ENCODE measurements at regions not wholly inside any gene's neighbourhood (a gene's known extent, or its start where the extent isn't known, plus 50 kb on each side); places are given as distances from the start of the nearest gene placed in this dataset.

DNA sequence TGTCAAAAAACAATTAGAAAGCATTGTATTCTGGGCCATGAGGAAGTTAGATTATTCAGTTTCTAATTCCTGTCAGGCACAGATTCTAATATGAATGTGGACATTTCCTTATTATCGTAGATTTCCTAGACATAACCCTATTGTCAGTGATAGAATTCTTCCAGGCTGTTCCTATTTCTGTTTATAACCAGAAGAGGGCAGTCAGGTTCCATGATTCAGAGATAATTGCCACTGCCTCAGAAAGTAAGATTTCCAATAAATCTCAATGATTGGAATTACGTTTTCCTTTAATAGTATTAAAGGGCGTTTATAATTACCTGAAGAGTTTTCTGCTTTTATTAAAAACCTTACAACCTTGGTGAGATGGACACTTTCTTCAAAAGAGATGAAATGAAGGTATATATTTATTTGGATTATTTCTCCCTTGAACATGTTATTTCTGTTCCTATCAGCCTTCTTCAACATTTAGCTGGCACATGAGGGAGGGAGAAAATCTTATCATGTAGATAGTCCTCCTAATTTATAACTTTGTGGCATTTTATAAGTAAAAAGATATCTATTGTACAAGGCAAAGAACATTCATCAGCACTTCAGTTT lies 439.2 kb downstream of the MCTP2 start:
- Histone ChIP-seq H3K9me2 (no peaks in the 10 kb centered on the region), H4K20me1 (ENCODE audit: insufficient read depth) (no peaks in the 10 kb centered on the region), H3K79me2 (ENCODE audit: insufficient read depth) (no peaks in the 10 kb centered on the region), H3K4me2 (no peak overlapping the region), H3K9me3 (no peaks in the 10 kb centered on the region), H3K27me3 (ENCODE audit: insufficient read depth) (no peaks in the 10 kb centered on the region), H2AFZ (ENCODE audit: low read depth) (no peak overlapping the region), H3K4me1 (ENCODE audit: control insufficient read depth in 1 of 2, insufficient read depth in 2 of 2, low read depth in 1 of 2, low read length in 1 of 2) (no peaks in the 10 kb centered on the region), H3K36me3 (replicated peaks in 1 of 2; ENCODE audit: control insufficient read depth in 1 of 2, insufficient read depth in 2 of 2, low read length in 1 of 2) (no peaks in the 10 kb centered on the region), H3K9ac (no peak overlapping the region), H3K27ac (ENCODE audit: low read depth in 2 of 2, low read length in 1 of 2) (no peak overlapping the region), H3F3A (replicated peaks; ENCODE audit: insufficient read depth) (no peaks in the 10 kb centered on the region), H3K4me3 (ENCODE audit: low read depth in 2 of 2, low read length in 1 of 2) (peak overlapping the region in 1 of 2 experiments; percentile 42; a peak in 1 of 4 replicates)
- POLR2A ChIA-PET = no interaction called here
- DNase-seq = peak; percentile 57
- CTCF ChIA-PET = interaction anchor here (0.7 to 3.9 kb wide), 36 partner anchors 9 to 1686 kb away, joined by 3 to 36 read pairs (median 4); no protein-coding TSS in a partner anchor
- TF ChIP-seq FOXM1 (IDR thresholded peaks at IDR 0.05; ENCODE audit: low read depth) (no peak), SMC3 (IDR thresholded peaks at IDR 0.05; ENCODE audit: low read depth, low read length) (peak; percentile 51), GATA2 (CRISPR knock-in tag; IDR thresholded peaks at IDR 0.05) (no peak), RXRA (IDR thresholded peaks at IDR 0.05; ENCODE audit: borderline replicate concordance, low read depth) (no peak), SIN3A (IDR thresholded peaks at IDR 0.05; ENCODE audit: borderline replicate concordance, low read depth, low read length) (no peak), FOSL2 (IDR thresholded peaks at IDR 0.05; ENCODE audit: borderline replicate concordance, low read depth) (no peak), ELF1 (IDR thresholded peaks at IDR 0.05) (no peak), RAD21 (IDR thresholded peaks at IDR 0.05; ENCODE audit: low read length) (peak; percentile 86), EP300 (IDR thresholded peaks at IDR 0.05; ENCODE audit: borderline replicate concordance in 1 of 2, low read depth in 1 of 2, low read length in 1 of 2) (no peak), YY1 (IDR thresholded peaks at IDR 0.05; ENCODE audit: low read depth) (no peak), EZH2phosphoT487 (IDR thresholded peaks at IDR 0.05; ENCODE audit: borderline replicate concordance, low read depth) (no peak), JUND (IDR thresholded peaks at IDR 0.05) (no peak), GABPA (IDR thresholded peaks at IDR 0.05; ENCODE audit: low read depth) (no peak)
- TF ChIP-seq, protein P1, sequence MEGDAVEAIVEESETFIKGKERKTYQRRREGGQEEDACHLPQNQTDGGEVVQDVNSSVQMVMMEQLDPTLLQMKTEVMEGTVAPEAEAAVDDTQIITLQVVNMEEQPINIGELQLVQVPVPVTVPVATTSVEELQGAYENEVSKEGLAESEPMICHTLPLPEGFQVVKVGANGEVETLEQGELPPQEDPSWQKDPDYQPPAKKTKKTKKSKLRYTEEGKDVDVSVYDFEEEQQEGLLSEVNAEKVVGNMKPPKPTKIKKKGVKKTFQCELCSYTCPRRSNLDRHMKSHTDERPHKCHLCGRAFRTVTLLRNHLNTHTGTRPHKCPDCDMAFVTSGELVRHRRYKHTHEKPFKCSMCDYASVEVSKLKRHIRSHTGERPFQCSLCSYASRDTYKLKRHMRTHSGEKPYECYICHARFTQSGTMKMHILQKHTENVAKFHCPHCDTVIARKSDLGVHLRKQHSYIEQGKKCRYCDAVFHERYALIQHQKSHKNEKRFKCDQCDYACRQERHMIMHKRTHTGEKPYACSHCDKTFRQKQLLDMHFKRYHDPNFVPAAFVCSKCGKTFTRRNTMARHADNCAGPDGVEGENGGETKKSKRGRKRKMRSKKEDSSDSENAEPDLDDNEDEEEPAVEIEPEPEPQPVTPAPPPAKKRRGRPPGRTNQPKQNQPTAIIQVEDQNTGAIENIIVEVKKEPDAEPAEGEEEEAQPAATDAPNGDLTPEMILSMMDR (IDR thresholded peaks at IDR 0.05) = peak; percentile 57
- TF ChIP-seq, protein P2, sequence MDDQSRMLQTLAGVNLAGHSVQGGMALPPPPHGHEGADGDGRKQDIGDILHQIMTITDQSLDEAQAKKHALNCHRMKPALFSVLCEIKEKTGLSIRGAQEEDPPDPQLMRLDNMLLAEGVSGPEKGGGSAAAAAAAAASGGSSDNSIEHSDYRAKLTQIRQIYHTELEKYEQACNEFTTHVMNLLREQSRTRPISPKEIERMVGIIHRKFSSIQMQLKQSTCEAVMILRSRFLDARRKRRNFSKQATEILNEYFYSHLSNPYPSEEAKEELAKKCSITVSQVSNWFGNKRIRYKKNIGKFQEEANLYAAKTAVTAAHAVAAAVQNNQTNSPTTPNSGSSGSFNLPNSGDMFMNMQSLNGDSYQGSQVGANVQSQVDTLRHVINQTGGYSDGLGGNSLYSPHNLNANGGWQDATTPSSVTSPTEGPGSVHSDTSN (IDR thresholded peaks at IDR 0.05) = no peak
- WGBS (ENCODE audit: low lambda C conversion rate) = 4% methylated on average over 3 of the region's 3 CpGs

DNA sequence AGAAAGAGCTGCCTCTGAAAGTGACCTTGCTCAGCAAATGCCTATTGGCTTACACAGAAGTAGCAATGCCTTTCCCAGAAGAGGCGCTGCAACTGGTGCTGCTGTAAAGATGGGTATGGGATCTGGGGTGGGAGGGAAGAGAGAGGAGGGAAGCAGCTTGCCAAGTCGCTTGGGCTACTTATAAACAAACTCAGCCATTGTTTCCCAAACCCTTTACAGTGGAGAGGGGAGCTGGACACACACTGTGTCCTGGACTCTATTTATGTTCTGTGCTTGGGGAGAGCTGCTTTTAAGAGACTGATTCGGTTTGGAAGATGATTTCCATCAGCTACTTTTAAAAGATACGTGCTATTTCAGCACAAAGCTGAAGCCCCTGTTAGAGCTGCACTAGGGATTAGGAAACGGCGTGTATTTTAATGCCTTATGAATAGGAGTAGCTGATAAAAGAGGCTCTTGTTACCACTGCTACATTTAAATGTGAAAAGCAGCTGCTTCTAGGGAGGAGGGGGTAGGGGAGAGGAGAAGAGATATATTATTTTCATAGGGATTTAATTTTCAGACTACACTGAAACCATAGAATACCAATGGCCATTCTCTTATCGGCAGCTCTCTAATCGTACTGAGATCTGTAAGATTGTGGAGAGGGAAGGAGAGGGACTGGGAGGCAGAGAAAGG lies 440.6 kb downstream of the MCTP2 start:
- ChIA-PET CTCF (interaction anchor here (0.6 to 3.9 kb wide), 9 partner anchors 8 to 635 kb away, joined by 3 to 36 read pairs (median 4); no protein-coding TSS in a partner anchor), POLR2A (no interaction called here)
- Histone ChIP-seq H3K4me2 (no peak overlapping the region), H2AFZ (ENCODE audit: low read depth) (no peak overlapping the region), H3K9me3 (no peaks in the 10 kb centered on the region), H3F3A (replicated peaks; ENCODE audit: insufficient read depth) (no peaks in the 10 kb centered on the region), H3K4me1 (ENCODE audit: control insufficient read depth in 1 of 2, insufficient read depth in 2 of 2, low read depth in 1 of 2, low read length in 1 of 2) (no peaks in the 10 kb centered on the region), H3K4me3 (ENCODE audit: low read depth in 2 of 2, low read length in 1 of 2) (no peak overlapping the region), H3K27me3 (ENCODE audit: insufficient read depth) (no peaks in the 10 kb centered on the region), H3K36me3 (replicated peaks in 1 of 2; ENCODE audit: control insufficient read depth in 1 of 2, insufficient read depth in 2 of 2, low read length in 1 of 2) (no peaks in the 10 kb centered on the region), H3K27ac (ENCODE audit: low read depth in 2 of 2, low read length in 1 of 2) (no peak overlapping the region), H3K9ac (no peak overlapping the region), H3K9me2 (no peaks in the 10 kb centered on the region), H3K79me2 (ENCODE audit: insufficient read depth) (no peaks in the 10 kb centered on the region), H4K20me1 (ENCODE audit: insufficient read depth) (no peaks in the 10 kb centered on the region)
- no peak for DNase-seq
- 26% methylated on average over 8 of the region's 8 CpGs for WGBS (ENCODE audit: low lambda C conversion rate)
- TF ChIP-seq GABPA (IDR thresholded peaks at IDR 0.05; ENCODE audit: low read depth) (no peak), FOSL2 (IDR thresholded peaks at IDR 0.05; ENCODE audit: borderline replicate concordance, low read depth) (no peak), SIN3A (IDR thresholded peaks at IDR 0.05; ENCODE audit: borderline replicate concordance, low read depth, low read length) (no peak), CHD2 (IDR thresholded peaks at IDR 0.05; ENCODE audit: low read length, partially characterized antibody) (no peak), TAF1 (IDR thresholded peaks at IDR 0.05; ENCODE audit: borderline replicate concordance, low read depth, low read length) (no peak), ELF1 (IDR thresholded peaks at IDR 0.05) (no peak), GATA2 (CRISPR knock-in tag; IDR thresholded peaks at IDR 0.05) (no peak), RCOR1 (IDR thresholded peaks at IDR 0.05; ENCODE audit: low read length) (no peak)
- TF ChIP-seq, protein P3, sequence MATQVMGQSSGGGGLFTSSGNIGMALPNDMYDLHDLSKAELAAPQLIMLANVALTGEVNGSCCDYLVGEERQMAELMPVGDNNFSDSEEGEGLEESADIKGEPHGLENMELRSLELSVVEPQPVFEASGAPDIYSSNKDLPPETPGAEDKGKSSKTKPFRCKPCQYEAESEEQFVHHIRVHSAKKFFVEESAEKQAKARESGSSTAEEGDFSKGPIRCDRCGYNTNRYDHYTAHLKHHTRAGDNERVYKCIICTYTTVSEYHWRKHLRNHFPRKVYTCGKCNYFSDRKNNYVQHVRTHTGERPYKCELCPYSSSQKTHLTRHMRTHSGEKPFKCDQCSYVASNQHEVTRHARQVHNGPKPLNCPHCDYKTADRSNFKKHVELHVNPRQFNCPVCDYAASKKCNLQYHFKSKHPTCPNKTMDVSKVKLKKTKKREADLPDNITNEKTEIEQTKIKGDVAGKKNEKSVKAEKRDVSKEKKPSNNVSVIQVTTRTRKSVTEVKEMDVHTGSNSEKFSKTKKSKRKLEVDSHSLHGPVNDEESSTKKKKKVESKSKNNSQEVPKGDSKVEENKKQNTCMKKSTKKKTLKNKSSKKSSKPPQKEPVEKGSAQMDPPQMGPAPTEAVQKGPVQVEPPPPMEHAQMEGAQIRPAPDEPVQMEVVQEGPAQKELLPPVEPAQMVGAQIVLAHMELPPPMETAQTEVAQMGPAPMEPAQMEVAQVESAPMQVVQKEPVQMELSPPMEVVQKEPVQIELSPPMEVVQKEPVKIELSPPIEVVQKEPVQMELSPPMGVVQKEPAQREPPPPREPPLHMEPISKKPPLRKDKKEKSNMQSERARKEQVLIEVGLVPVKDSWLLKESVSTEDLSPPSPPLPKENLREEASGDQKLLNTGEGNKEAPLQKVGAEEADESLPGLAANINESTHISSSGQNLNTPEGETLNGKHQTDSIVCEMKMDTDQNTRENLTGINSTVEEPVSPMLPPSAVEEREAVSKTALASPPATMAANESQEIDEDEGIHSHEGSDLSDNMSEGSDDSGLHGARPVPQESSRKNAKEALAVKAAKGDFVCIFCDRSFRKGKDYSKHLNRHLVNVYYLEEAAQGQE (IDR thresholded peaks at IDR 0.05; ENCODE audit: low read depth, low read length) = no peak
- TF ChIP-seq, protein P2 (IDR thresholded peaks at IDR 0.05) = no peak
